GM12878 (cell line): ENCODE measurements at regions not wholly inside any gene's neighbourhood (a gene's known extent, or its start where the extent isn't known, plus 50 kb on each side); places are given as distances from the start of the nearest gene placed in this dataset.

ENCODE experiments used
- ASH2L ChIP-seq: fragments of 300-600, 200-600 bp; sonication (generic); IDR thresholded peaks from 2 replicates; pipeline ENCODE4 v1.6.1; 2017; ENCODE audit warnings: low read depth, mild to moderate bottlenecking, borderline replicate concordance
- BRCA1 ChIP-seq: IDR thresholded peaks from 2 replicates; pipeline ENCODE4 v1.6.1; 2011; ENCODE audit warnings: low read depth, low read length, improper control_type of control experiment
- CEBPZ ChIP-seq: fragments of 150-350 bp; IDR thresholded peaks from 2 replicates; pipeline ENCODE4 v1.6.1; 2016; ENCODE audit warnings: low read depth, low read length
- CREM ChIP-seq: IDR thresholded peaks from 2 replicates; pipeline ENCODE4 v1.6.1; 2014; ENCODE audit warnings: antibody characterized with exemption, low read depth
- CTCF ChIP-seq, 3 experiments: IDR thresholded peaks in 2 of 3; conservative IDR thresholded peaks in 1 of 3; 2 replicates each; pipeline ENCODE4 v1.5.1; 2011; ENCODE audit warnings: low read depth in 3 of 3, low read length in 3 of 3, mild to moderate bottlenecking in 3 of 3, control low read depth in 2 of 3, moderate library complexity in 2 of 3, inconsistent platforms in 1 of 3, mixed read lengths in 1 of 3; ENCODE audit not compliant: control insufficient read depth in 2 of 3, insufficient read depth in 1 of 3; ENCODE audit errors: extremely low read depth in 1 of 3
- HCFC1 ChIP-seq: fragments of 150-350 bp; IDR thresholded peaks from 2 replicates; pipeline ENCODE4 v1.6.1; 2014; ENCODE audit warnings: low read length
- IRF3 ChIP-seq: fragments of 450-650 bp; IDR thresholded peaks from 2 replicates; pipeline ENCODE4 v1.6.1; 2014; ENCODE audit warnings: mild to moderate bottlenecking
- SMC3 ChIP-seq: IDR thresholded peaks from 2 replicates; pipeline ENCODE4 v1.6.1; 2011; ENCODE audit warnings: low read length, improper control_type of control experiment, borderline replicate concordance
- SP1 ChIP-seq: IDR thresholded peaks from one replicate; pipeline ENCODE4 v1.6.1; 2011; ENCODE audit warnings: low read depth, low read length
- TCF7 ChIP-seq: IDR thresholded peaks from 2 replicates; pipeline ENCODE4 v1.6.1; 2014; ENCODE audit warnings: antibody characterized with exemption, borderline replicate concordance
- ZNF274 ChIP-seq: IDR thresholded peaks from one replicate; pipeline ENCODE4 v1.8.0; 2011; ENCODE audit not compliant: insufficient read length, insufficient read depth

- TF ChIP-seq CREM (no peak), BRCA1 (no peak), CEBPZ (no peak), HCFC1 (no peak), ZNF274 (no peak), CTCF (IDR thresholded peaks at IDR 0.05 in 2 of 3, conservative IDR thresholded peaks at IDR 0.05 in 1 of 3; ENCODE audit: control insufficient read depth in 2 of 3, extremely low read depth in 1 of 3, insufficient read depth in 1 of 3, low read depth in 3 of 3, low read length in 3 of 3) (no peak), IRF3 (no peak), ASH2L (no peak), SP1 (no peak), TCF7 (no peak), SMC3 (no peak)
Measured at GRCh38 chr7:131787101-131787500, 230.7 kb upstream of the PODXL start.
